HG03571 (cell line): ENCODE measurements at regions not wholly inside any gene's neighbourhood (a gene's known extent, or its start where the extent isn't known, plus 50 kb on each side); places are given as distances from the start of the nearest gene placed in this dataset.
"Not testable (repeated sequence)": the region's sequence is repeated elsewhere in the genome, so short reads cannot be mapped to it uniquely, and the experiment has no call there.

ENCODE experiments used
- ATAC-seq: cut with Tn5 transposase; IDR thresholded peaks from one replicate; pipeline ENCODE4 v1.9.1; 2021; ENCODE audit not compliant: unreplicated experiment

DNA sequence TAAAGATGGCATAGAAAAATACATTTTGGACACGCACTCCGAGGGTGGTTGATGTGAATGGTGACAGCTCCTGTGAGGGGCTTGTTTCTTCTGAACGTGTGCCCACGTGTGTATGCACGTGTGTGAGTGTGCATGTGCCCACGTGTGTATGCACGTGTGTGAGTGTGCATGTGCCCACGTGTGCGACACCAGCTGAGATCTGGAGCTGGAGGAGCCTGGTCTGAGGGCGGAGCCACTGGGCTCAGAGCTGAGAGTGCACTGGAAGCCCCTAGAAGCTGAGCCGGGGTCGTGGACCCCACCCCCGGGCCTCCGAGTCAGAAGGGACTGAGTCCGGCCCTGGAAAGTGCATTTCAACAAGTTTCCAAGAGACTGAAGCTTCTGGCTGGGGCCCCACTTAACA is 282.5 kb upstream of the IRX4 start:
- no peak for ATAC-seq

DNA sequence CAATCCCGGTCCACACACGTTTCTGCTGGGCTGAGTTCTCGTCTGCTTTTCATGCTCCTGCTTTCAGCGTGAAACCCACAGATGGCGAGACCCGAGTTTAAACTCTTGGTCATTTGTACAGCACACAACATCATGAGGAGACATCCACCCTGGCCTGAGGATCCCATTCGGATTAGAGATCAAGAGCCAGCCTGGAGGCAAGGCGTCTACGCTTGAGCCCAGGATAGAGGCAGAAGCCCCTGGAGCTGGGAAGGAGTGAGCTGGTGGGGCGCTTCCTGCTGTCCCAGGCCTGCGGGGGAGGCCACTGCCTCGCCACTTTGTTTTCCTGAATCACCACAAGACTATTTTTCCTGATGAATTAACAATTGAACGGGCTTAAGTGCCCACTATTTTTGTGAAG is 281.9 kb upstream of the IRX4 start:
- ATAC-seq = no peak

DNA sequence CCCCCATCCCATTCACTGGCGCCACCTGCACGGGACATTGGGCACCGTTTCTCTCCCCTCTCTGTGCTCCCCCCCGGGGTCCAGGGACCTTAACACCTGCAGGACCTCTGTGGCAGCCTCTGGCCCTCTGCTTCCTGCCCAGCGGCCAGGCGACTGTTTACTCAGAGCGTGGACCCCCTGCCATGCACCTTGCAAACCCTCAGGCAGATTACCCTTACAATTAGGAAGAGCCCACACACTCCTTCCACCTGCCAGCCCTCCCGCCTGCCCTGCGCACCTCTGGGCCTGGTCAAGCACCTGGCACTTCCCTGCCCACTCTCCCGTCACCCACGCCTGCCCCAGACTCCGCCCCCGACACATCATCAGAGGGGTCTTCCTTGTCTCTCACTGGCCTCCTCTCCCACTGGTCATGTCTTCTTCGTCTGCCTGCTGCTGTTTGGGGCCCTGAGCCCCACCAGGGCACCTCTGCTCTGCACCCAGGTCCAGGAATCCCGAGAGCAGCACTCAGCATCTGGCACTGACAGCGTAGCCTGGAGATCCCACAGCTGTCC is 281.3 kb upstream of the IRX4 start:
- no peak for ATAC-seq

DNA sequence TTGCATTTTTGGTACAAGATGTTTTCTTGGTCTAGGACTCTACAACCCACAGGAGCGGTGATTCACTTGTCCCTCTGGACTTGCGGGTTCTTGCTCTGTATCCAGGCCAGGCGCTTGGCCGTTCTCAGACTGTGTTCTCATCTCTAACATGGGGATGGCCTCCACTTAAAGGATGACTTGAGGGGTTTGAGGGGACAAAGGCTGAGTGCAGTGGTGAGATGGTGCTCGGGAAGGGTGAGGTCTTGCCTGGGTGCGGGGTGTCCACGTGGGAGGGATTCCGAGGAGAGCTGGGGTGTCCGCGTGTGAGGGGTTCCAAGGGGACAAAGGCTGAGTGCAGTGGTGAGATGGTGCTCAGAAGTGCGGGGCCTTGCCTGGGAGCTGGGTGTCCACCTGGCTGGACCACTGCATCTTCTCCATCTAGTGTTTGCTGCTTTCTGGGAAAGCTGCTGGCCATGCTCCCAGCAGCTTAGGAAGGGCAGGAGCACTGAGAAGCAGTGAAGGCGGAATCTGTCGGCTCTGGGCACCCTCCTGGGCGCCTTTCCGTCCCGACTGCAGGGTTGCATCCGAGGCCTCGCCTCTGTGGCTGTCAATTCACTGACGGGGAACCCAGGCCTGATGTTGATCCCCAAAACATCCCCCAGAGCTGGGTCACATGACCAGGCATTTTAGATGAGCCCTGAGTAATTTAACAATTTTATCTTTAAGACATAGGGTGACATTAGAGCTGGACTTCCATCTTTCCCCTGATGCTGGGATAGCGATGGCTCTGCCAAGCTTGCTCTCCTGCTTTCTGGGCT is 280.5 kb upstream of the IRX4 start:
- no peak for ATAC-seq

DNA sequence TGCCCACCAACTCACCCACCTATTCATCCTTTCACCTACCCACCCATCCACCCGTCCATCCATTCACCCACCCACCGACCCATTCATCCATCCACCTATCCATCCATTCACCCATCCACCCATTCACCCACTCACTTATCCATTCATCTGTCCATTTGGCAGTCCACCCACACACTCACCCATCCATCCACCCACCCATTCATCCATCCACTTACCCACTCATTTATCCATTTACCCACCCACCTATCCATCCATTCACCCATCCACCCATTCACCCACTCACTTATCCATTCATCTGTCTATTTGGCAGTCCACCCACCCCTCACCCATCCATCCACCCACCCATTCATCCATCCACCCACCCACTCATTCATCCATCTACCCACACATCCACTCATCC is 278.1 kb upstream of the IRX4 start:
- ATAC-seq = no peak

DNA sequence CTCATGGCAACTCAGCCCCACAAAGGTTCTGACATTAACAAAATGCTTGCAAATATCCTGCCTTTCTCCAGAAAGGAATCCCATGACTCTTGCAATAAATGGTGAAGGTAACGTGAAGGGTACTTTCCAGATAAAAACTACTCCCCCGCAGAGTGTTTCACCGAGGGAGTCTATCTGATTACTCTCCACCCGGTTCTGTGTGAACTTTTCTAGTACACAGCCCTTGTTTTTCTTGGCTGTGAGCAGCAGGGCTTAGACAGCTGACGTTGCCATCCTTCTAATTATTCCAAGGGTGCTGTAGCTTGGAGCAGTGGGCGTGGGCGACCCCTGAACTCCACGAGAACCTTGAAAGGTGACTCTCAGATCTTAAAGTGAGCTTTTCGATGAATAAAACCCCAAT is 276.0 kb upstream of the IRX4 start:
- ATAC-seq = no peak

DNA sequence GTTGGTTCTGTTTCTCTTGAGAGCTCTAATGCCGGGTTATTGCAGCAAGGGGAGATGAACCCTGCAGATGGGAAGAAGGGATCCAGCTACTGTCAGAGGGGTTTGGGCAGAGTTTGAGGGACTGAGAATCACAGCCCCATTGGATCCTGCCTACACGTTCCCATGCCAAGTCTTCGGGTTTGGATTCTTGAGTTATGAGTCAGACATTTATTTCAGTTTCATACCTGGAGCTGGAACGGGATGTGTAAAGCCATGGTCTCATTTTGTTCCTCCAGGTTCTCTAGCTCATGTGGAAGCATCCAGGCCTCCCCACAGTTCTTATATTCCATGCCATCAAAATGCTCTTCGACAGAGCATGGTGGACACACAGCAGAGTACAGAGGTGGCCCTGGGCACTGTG is 275.4 kb upstream of the IRX4 start:
- no peak for ATAC-seq

DNA sequence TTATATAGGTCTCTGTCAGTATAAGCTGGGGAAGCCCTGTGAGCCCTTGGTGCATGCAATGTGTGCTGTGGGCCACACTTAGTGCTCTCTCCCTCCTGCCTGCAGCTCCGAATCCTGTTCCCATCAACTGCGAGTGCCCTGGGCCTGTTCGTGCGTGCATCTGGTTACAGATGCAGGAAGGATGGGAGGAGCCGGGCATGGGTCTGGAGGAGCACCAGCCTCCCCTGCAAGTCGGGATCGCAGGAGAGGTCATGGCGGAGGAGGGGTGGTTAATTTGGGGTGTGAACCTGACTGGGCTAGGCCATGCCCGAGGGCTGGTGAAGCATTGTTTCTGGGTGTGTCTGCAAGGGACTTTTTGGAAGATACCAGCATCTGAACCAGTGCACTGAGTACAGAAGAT is 274.6 kb upstream of the IRX4 start:
- no peak for ATAC-seq

DNA sequence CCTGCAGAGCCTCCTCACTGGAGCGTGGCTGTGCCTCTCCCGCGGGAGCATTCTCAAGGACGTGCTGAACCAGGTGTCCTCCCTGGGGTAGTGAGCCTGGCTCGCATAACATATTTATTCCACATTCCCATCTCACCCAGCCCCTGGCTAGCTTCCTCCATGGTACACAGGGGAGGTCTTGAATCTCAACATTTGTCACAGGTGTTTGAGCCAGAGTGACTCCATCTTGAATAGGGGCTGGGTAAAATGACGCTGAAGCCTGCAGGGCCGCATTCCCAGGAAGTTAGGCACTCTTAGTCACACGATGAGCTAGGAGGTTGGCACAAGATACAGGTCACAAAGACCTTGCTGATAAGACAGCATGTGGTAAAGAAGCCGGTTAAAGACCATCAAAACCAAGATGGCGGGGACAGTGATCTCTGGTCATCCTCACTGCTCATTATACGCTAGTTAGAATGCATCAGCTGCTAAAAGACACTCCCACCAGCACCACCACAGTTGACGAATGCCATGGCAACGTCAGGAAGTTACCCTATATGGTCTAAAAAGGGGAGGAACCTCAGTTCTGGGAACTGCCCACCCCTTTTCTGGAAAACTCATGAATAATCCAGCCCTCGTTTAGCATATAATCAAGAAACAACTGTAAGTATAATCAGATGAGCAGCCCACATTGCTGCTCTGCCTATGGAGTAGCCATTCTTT is 273.8 kb upstream of the IRX4 start:
- ATAC-seq = no peak

DNA sequence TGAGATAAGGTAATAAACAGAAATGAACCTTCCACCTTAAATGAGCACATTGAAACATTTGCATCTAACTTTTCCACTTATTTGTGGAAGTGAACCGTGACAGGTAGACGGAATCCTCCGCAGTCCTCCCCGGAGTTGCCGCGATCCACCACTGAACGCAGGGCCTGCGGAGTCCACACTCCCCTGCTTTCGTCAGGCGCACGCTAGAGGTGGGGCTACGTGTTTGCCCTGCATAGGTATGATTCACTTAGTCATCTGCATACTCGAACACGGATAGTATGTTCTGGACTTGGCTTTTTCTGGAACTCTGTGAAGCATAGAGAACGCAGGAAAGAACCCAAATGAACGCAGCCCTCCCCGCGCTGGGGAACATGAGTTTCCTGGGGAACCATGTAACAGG is 272.8 kb upstream of the IRX4 start:
- no peak for ATAC-seq

DNA sequence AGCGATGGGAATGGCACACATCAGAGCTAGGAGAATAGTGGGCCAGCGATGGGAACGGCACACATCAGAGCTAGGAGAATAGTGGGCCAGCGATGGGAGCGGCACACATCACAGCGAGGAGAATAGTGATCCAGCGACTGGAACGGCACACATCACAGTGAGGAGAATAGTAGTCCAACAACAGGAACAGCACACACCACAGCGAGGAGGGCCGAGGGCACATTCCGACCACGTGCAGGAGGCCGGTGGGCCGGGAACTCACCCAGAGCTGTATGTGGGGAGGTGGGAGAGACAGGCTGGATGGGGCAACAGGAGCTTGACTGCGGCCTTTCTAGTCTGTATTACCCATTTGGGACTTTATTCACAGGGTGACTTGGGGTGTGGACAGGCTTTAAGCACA is 271.1 kb upstream of the IRX4 start:
- no peak for ATAC-seq

DNA sequence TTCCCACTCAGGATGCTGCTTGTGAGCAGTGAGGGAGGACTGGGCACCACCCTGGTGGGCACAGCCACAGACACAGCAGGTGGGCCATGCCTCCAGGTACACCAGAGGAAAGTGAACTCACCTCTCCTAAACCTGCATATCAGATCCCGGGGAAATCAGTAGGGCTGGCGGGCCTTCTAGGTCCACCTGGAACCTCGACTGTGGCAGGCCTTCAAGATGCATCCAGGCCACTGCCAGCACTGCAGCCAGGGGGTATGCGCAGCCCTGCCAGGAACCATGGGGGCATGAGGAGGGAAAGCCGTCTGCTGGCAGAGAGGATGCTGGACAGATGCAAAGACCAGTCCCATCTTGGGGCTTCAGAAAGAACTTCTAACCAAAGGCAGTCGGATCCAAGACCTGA is 270.6 kb upstream of the IRX4 start:
- ATAC-seq = no peak

DNA sequence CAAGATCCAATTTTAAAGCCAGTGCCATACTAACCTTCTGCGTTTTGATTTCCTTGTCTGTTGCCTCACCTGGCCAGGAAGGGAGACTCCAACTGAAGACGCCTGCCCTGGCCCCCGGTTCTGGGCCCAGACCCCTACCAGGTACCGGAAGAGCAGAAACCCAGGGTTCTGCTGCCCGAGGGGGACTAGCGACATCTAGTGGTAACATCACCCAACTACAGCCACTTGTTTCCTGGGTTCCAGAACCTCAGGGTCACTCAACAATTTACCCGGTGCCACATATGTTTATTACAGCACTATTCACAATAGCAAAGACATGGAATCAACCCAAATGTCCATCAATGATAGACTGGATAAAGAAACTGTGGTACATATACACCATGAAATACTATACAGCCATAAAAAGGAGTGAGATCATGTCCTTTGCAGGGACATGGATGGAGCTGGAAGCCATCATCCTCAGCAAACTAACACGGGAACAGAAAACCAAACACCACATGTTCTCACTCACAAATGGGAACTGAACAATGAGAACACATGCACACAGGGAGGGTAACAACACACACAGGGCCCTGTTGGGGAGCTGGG is 268.7 kb upstream of the IRX4 start:
- ATAC-seq = not testable (repeated sequence)

DNA sequence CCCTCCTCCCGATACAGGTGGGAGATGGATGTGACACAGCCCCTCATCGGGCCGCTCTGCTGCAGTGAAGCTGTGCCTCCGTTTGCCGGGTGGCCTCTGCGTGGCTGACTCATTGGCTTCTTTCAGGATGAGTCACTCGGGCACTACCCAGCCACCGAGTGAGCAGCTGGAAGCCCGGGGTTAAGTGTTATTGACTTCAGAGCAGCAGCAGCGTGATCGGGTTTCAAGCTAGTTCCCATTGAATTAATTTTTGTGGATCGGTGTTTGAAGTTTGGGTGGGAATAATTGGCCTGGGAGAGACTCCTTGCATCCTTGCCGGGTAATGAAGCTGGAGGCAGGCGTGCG is 266.4 kb upstream of the IRX4 start:
- ATAC-seq = no peak

DNA sequence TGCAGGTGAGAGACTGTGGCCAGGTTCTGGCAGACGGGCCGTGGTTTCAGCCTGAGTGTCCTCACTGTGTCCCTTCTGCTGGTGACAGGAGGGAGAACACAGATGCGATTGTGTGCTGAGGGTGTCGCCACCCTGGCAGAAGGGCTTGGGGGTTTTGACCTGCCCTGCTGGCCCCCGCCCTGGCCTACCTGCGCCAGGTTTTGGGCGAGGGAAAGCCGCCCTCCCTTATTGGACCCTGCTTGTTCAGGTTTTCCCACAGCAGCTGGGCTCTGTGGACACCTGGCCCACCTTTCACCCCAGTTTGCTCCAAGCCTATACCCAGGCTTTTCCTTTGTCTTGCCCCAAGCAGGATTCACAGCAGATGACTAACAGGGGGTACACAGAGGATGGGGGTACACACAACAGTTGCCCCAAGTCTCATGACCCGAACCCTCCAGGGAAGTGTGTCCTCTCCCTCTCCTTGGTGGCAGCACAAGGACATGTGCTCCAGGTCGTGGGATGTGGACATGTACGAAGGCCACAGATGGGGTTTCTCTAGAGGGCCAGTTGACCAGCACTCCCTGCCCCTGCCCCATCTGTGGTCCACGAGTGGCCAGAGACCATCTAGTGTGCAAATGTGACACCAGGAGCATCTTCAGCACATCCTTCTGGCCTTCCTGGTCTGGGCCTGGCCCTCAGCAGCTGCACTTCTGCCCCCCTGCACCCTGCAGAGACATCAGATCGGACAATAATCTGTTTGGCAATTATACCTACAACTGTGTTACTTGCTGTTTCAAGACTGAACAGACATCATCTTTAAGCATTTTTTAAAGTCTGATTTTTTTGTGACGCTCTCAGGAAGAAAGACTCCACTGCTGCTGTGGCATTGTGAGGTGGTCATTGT is 265.8 kb upstream of the IRX4 start:
- ATAC-seq = no peak

DNA sequence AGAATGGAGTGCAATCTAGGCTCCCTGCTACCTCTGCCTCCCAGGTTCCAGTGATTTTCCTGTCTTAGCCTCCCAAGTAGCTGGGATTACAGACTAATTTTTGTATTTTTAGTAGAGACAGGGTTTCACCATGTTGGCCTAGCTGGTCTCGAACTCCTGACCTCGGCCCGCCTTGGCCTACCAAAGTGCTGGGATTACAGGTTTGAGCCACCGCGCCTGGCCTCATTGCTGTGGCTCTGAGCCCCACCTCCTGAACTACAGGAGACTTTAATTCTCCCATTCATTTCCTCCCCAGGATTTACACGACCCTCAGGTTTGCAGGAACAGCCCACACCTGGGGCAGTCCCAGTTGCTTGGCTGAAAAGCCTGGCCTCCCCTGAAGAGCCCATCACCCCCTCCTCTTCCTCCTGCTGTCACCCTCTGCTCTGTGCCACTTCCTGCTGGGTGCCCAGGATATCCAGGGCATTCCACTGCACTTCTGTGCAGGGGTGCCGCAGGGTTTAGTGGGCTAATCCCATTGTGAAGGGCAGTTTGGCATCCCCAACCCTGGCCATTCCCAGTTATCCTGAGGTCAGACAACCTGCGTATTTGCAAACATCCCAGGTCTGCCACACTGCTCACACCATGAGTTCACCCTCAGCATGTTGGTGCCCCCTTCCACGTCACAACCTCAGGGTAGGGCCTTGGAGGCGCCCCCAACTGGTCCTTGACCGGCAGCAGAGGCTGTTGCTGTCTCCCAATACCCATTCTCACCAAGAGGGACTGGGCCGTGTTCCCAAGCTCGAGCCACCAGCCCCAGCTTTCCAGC is 265.0 kb upstream of the IRX4 start:
- ATAC-seq = no peak

DNA sequence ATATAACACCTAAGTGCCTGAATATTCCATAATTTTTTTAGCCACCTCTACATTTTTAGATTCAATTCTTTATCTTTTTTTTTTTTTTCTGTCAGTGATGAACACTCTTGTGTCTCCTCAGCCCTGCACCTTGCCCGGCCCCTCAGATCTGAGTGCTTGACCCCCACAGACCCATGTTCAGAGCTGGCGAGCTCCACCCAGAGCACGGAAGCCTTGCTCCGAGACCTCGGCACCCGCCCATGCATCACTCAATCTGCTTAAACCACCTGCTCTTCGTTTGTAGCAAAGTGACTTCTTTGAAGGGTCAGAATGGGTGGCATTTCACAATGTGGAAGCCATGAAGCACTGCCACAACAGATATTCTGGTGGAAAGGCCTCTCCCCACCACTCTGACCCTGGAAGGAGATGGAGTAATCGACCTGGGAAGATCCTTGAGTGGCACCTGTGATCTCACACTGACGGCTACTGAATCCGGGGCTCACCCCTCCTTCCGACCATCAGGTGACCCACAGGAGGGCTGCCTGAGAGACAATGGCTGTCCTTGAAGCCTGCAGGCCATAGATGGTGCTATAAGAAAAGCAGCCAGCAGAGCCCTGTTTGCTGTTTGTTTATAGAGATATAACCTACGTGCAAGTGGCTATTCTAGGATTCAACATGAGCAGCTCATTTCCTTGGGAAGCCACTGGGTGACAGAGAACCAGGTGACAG is 261.1 kb upstream of the IRX4 start:
- ATAC-seq = no peak

DNA sequence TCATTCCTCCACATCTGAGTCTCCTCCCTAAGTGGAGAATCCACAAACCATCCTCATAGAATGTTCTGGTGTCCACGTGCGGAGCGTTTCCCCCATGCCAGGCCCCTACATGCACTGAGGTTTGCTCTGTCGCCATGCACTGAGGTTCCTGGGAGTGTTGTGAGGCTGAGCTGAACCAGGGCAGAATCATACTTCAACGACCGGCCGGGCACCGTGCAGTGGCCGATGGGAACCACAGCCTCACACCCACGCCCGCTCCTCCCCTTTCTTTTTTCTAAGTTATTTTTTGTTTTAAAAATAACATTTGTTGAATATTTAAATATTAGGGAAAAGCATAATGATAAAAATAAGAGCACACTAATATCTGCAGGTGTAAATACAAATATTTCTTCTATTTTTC is 260.4 kb upstream of the IRX4 start:
- no peak for ATAC-seq

DNA sequence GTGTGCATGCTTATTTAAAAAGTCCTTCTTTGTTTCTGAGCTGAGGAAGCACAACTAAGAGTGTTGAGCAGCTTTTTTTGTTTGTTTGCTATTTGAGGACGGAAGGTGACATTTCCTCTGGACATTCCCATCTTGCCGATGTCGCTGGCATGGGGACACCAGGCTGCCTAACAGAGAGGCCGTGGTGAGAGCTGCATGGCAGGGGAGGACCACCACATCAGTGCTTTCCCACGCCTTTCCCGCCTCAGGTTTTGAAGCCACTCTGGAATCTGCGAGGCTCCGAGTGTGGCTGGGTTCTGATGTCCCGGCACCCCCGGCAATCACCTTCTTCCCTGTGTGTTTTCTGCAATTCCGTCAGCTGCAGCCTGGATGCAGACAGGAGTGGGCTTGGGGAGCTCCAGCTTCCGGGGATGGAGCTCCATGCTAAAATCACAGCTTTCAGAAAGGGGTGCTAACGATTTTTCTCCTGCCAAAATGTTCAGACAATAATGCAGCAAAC is 259.8 kb upstream of the IRX4 start:
- no peak for ATAC-seq
